GM23338 (cell line): ENCODE measurements at regions not wholly inside any gene's neighbourhood (a gene's known extent, or its start where the extent isn't known, plus 50 kb on each side); places are given as distances from the start of the nearest gene placed in this dataset.

Source experiments
- ATAC-seq: fragments of 200-7000 bp; cut with Tn5 transposase; 3 replicates; pipeline ENCODE4 v1.9.1; 2020
- DNase-seq: peaks from one replicate; pipeline ENCODE4 v3.0.0-alpha.2; 2015; ENCODE audit warnings: low spot score
- H2AFZ ChIP-seq: fragments of 200-600 bp; sonication (generic); 2 replicates; pipeline ENCODE4 v1.8.0; 2016; ENCODE audit warnings: antibody characterized with exemption, mild to moderate bottlenecking, moderate library complexity
- H3F3A ChIP-seq: fragments of 200-600 bp; sonication (generic); replicated peaks from 2 replicates; pipeline ENCODE4 v1.8.0; 2017; ENCODE audit warnings: antibody characterized with exemption, mixed run types, low read depth
- H3K27ac ChIP-seq: fragments of 200-600 bp; sonication (generic); 2 replicates; pipeline ENCODE4 v1.6.1; 2016; ENCODE audit warnings: low read depth
- H3K27me3 ChIP-seq: fragments of 200-600 bp; sonication (generic); 2 replicates; pipeline ENCODE4 v1.8.0; 2016; ENCODE audit warnings: mild to moderate bottlenecking, mixed run types, moderate library complexity; ENCODE audit not compliant: insufficient read depth
- H3K36me3 ChIP-seq: fragments of 200-600 bp; sonication (generic); 2 replicates; pipeline ENCODE4 v1.8.0; 2016; ENCODE audit warnings: mild to moderate bottlenecking; ENCODE audit not compliant: insufficient read depth
- H3K4me1 ChIP-seq: fragments of 200-600 bp; sonication (generic); 2 replicates; pipeline ENCODE4 v1.8.0; 2016; ENCODE audit warnings: mild to moderate bottlenecking, moderate library complexity; ENCODE audit not compliant: insufficient read depth
- H3K4me2 ChIP-seq: fragments of 200-600 bp; sonication (generic); 2 replicates; pipeline ENCODE4 v1.7.1; 2017; ENCODE audit warnings: mixed run types
- H3K4me3 ChIP-seq: fragments of 200-600 bp; sonication (generic); 2 replicates; pipeline ENCODE4 v1.6.1; 2016; ENCODE audit warnings: mixed run types
- H3K79me2 ChIP-seq: fragments of 200-600 bp; sonication (generic); replicated peaks from 2 replicates; pipeline ENCODE4 v1.8.0; 2017; ENCODE audit warnings: mild to moderate bottlenecking; ENCODE audit not compliant: insufficient read depth
- H3K9me2 ChIP-seq: fragments of 200-600 bp; sonication (generic); 2 replicates; pipeline ENCODE4 v1.8.0; 2017; ENCODE audit not compliant: insufficient read depth
- H4K20me1 ChIP-seq: fragments of 200-600 bp; sonication (generic); replicated peaks from 2 replicates; pipeline ENCODE4 v1.8.0; 2017; ENCODE audit warnings: mild to moderate bottlenecking; ENCODE audit not compliant: insufficient read depth
- H3K27ac Mint-ChIP-seq: 2 replicates; pipeline ENCODE4 v1.8.0; 2020; ENCODE audit warnings: inconsistent platforms, mild to moderate bottlenecking, moderate library complexity, mixed read lengths
- H3K27me3 Mint-ChIP-seq: 3 replicates; pipeline ENCODE4 v1.8.0; 2022; ENCODE audit warnings: low read depth, mild to moderate bottlenecking, moderate library complexity, mixed read lengths, inconsistent platforms; ENCODE audit not compliant: insufficient read depth, poor library complexity
- H3K36me3 Mint-ChIP-seq: 3 replicates; pipeline ENCODE4 v1.8.0; 2021; ENCODE audit warnings: low read depth, mild to moderate bottlenecking, inconsistent platforms, moderate library complexity, mixed read lengths
- H3K4me1 Mint-ChIP-seq: 3 replicates; pipeline ENCODE4 v1.8.0; 2020; ENCODE audit warnings: mild to moderate bottlenecking, inconsistent platforms, mixed read lengths
- H3K4me3 Mint-ChIP-seq: 3 replicates; pipeline ENCODE4 v1.8.0; 2021; ENCODE audit warnings: moderate library complexity, mild to moderate bottlenecking, inconsistent platforms, mixed read lengths
- H3K9me3 Mint-ChIP-seq: 3 replicates; pipeline ENCODE4 v1.8.0; 2020; ENCODE audit warnings: moderate library complexity, mild to moderate bottlenecking, inconsistent platforms, mixed read lengths
- CREB1 ChIP-seq: fragments of 250-450 bp; sonication (Bioruptor Pico); IDR thresholded peaks from 2 replicates; pipeline ENCODE4 v1.5.0; 2020; ENCODE audit warnings: low read depth, mild to moderate bottlenecking, moderate library complexity
- CTCF ChIP-seq, 2 experiments: fragments of 200-600 bp in 1 of 2; sonication (generic) in 1 of 2; conservative IDR thresholded peaks; 2 replicates each; pipeline versions ENCODE4 v1.5.1 to v1.6.1; 2016 to 2017; ENCODE audit warnings: antibody characterized with exemption in 2 of 2, low read depth in 2 of 2, mild to moderate bottlenecking in 2 of 2, moderate library complexity in 1 of 2
- EZH2 ChIP-seq: fragments of 200-600 bp; sonication (generic); IDR thresholded peaks from one replicate; pipeline ENCODE4 v1.8.0; 2017; ENCODE audit warnings: antibody characterized with exemption, mild to moderate bottlenecking, low read depth; ENCODE audit not compliant: unreplicated experiment
- EZH2phosphoT487 ChIP-seq: fragments of 200-600 bp; sonication (generic); IDR thresholded peaks from one replicate; pipeline ENCODE4 v1.8.1; 2018; ENCODE audit warnings: antibody characterized with exemption; ENCODE audit not compliant: unreplicated experiment
- JUNB ChIP-seq: IDR thresholded peaks from one replicate; pipeline ENCODE4 v1.6.1; 2016; ENCODE audit warnings: antibody characterized with exemption; ENCODE audit not compliant: unreplicated experiment
- NANOG ChIP-seq: IDR thresholded peaks from 2 replicates; pipeline ENCODE4 v1.6.1; 2016; ENCODE audit warnings: antibody characterized with exemption, borderline replicate concordance
- POLR2AphosphoS5 ChIP-seq: IDR thresholded peaks from 2 replicates; pipeline ENCODE4 v1.6.1; 2016; ENCODE audit warnings: antibody characterized with exemption, low read depth
- STAT1 ChIP-seq: IDR thresholded peaks from one replicate; pipeline ENCODE4 v1.6.1; 2016; ENCODE audit warnings: antibody characterized with exemption; ENCODE audit not compliant: unreplicated experiment
- ZNF114 ChIP-seq: fragments of 250-450 bp; sonication (Bioruptor Pico); IDR thresholded peaks from 2 replicates; pipeline ENCODE4 v1.5.0; 2020; ENCODE audit warnings: mild to moderate bottlenecking, moderate library complexity
- ZNF331 ChIP-seq: fragments of 250-450 bp; sonication (Bioruptor Pico); IDR thresholded peaks from 2 replicates; pipeline ENCODE4 v1.5.0; 2020; ENCODE audit warnings: low read depth, mild to moderate bottlenecking, moderate library complexity
- TF ChIP-seq, protein P1 (sequence below): IDR thresholded peaks from one replicate; pipeline ENCODE4 v1.6.1; 2018; ENCODE audit warnings: antibody characterized with exemption; ENCODE audit not compliant: unreplicated experiment
- TF ChIP-seq, protein P2 (sequence below): fragments of 250-450 bp; sonication (Bioruptor Pico); IDR thresholded peaks from 2 replicates; pipeline ENCODE4 v1.5.0; 2020; ENCODE audit warnings: mild to moderate bottlenecking, moderate library complexity
- TF ChIP-seq, protein P3 (sequence below): IDR thresholded peaks from 2 replicates; pipeline ENCODE4 v1.6.1; 2016; ENCODE audit warnings: antibody characterized with exemption

- H3K27me3 Mint-ChIP-seq: no peaks in the 10 kb centered on the region
- TF ChIP-seq EZH2 (no peak), JUNB (no peak), EZH2phosphoT487 (no peak), POLR2AphosphoS5 (no peak), CTCF (conservative IDR thresholded peaks at IDR 0.05; ENCODE audit: low read depth in 2 of 2) (no peak), NANOG (no peak), STAT1 (no peak), CREB1 (CRISPR knock-in tag) (no peak), ZNF331 (no peak), ZNF114 (CRISPR knock-in tag) (no peak)
- TF ChIP-seq, protein P1, sequence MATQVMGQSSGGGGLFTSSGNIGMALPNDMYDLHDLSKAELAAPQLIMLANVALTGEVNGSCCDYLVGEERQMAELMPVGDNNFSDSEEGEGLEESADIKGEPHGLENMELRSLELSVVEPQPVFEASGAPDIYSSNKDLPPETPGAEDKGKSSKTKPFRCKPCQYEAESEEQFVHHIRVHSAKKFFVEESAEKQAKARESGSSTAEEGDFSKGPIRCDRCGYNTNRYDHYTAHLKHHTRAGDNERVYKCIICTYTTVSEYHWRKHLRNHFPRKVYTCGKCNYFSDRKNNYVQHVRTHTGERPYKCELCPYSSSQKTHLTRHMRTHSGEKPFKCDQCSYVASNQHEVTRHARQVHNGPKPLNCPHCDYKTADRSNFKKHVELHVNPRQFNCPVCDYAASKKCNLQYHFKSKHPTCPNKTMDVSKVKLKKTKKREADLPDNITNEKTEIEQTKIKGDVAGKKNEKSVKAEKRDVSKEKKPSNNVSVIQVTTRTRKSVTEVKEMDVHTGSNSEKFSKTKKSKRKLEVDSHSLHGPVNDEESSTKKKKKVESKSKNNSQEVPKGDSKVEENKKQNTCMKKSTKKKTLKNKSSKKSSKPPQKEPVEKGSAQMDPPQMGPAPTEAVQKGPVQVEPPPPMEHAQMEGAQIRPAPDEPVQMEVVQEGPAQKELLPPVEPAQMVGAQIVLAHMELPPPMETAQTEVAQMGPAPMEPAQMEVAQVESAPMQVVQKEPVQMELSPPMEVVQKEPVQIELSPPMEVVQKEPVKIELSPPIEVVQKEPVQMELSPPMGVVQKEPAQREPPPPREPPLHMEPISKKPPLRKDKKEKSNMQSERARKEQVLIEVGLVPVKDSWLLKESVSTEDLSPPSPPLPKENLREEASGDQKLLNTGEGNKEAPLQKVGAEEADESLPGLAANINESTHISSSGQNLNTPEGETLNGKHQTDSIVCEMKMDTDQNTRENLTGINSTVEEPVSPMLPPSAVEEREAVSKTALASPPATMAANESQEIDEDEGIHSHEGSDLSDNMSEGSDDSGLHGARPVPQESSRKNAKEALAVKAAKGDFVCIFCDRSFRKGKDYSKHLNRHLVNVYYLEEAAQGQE: no peak
- TF ChIP-seq, protein P2, sequence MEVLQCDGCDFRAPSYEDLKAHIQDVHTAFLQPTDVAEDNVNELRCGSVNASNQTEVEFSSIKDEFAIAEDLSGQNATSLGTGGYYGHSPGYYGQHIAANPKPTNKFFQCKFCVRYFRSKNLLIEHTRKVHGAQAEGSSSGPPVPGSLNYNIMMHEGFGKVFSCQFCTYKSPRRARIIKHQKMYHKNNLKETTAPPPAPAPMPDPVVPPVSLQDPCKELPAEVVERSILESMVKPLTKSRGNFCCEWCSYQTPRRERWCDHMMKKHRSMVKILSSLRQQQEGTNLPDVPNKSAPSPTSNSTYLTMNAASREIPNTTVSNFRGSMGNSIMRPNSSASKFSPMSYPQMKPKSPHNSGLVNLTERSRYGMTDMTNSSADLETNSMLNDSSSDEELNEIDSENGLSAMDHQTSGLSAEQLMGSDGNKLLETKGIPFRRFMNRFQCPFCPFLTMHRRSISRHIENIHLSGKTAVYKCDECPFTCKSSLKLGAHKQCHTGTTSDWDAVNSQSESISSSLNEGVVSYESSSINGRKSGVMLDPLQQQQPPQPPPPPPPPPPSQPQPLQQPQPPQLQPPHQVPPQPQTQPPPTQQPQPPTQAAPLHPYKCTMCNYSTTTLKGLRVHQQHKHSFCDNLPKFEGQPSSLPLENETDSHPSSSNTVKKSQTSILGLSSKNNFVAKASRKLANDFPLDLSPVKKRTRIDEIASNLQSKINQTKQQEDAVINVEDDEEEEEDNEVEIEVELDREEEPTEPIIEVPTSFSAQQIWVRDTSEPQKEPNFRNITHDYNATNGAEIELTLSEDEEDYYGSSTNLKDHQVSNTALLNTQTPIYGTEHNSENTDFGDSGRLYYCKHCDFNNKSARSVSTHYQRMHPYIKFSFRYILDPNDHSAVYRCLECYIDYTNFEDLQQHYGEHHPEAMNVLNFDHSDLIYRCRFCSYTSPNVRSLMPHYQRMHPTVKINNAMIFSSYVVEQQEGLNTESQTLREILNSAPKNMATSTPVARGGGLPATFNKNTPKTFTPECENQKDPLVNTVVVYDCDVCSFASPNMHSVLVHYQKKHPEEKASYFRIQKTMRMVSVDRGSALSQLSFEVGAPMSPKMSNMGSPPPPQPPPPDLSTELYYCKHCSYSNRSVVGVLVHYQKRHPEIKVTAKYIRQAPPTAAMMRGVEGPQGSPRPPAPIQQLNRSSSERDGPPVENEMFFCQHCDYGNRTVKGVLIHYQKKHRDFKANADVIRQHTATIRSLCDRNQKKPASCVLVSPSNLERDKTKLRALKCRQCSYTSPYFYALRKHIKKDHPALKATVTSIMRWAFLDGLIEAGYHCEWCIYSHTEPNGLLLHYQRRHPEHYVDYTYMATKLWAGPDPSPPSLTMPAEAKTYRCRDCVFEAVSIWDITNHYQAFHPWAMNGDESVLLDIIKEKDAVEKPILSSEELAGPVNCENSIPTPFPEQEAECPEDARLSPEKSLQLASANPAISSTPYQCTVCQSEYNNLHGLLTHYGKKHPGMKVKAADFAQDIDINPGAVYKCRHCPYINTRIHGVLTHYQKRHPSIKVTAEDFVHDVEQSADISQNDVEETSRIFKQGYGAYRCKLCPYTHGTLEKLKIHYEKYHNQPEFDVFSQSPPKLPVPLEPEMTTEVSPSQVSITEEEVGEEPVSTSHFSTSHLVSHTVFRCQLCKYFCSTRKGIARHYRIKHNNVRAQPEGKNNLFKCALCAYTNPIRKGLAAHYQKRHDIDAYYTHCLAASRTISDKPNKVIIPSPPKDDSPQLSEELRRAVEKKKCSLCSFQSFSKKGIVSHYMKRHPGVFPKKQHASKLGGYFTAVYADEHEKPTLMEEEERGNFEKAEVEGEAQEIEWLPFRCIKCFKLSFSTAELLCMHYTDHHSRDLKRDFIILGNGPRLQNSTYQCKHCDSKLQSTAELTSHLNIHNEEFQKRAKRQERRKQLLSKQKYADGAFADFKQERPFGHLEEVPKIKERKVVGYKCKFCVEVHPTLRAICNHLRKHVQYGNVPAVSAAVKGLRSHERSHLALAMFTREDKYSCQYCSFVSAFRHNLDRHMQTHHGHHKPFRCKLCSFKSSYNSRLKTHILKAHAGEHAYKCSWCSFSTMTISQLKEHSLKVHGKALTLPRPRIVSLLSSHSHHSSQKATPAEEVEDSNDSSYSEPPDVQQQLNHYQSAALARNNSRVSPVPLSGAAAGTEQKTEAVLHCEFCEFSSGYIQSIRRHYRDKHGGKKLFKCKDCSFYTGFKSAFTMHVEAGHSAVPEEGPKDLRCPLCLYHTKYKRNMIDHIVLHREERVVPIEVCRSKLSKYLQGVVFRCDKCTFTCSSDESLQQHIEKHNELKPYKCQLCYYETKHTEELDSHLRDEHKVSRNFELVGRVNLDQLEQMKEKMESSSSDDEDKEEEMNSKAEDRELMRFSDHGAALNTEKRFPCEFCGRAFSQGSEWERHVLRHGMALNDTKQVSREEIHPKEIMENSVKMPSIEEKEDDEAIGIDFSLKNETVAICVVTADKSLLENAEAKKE (CRISPR knock-in tag): no peak
- TF ChIP-seq, protein P3, sequence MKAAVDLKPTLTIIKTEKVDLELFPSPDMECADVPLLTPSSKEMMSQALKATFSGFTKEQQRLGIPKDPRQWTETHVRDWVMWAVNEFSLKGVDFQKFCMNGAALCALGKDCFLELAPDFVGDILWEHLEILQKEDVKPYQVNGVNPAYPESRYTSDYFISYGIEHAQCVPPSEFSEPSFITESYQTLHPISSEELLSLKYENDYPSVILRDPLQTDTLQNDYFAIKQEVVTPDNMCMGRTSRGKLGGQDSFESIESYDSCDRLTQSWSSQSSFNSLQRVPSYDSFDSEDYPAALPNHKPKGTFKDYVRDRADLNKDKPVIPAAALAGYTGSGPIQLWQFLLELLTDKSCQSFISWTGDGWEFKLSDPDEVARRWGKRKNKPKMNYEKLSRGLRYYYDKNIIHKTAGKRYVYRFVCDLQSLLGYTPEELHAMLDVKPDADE: no peak
- Histone ChIP-seq H3K4me3 (no peak overlapping the region), H3K79me2 (no peaks in the 10 kb centered on the region), H3K27ac (no peak overlapping the region), H2AFZ (no peak overlapping the region), H4K20me1 (no peaks in the 10 kb centered on the region), H3K4me1 (no peaks in the 10 kb centered on the region), H3F3A (no peaks in the 10 kb centered on the region), H3K36me3 (no peaks in the 10 kb centered on the region), H3K27me3 (no peaks in the 10 kb centered on the region), H3K4me2 (no peak overlapping the region), H3K9me2 (no peaks in the 10 kb centered on the region)
- H3K27ac Mint-ChIP-seq: no peak overlapping the region
- peaks cover 84% of the 10 kb centered on the region for H3K9me3 Mint-ChIP-seq
- no peak overlapping the region for H3K4me3 Mint-ChIP-seq
- DNase-seq: no peak
- peaks cover 6% of the 10 kb centered on the region; the same call in 1 of the 3 replicates for H3K36me3 Mint-ChIP-seq
- no peak for ATAC-seq
- no peaks in the 10 kb centered on the region for H3K4me1 Mint-ChIP-seq
Measured at GRCh38 chr18:70559446-70559845, 270.6 kb downstream of the SOCS6 start.
